ENCODE measurements at regions not wholly inside any gene's neighbourhood (a gene's known extent, or its start where the extent isn't known, plus 50 kb on each side); places are given as distances from the start of the nearest gene placed in this dataset.

DNA sequence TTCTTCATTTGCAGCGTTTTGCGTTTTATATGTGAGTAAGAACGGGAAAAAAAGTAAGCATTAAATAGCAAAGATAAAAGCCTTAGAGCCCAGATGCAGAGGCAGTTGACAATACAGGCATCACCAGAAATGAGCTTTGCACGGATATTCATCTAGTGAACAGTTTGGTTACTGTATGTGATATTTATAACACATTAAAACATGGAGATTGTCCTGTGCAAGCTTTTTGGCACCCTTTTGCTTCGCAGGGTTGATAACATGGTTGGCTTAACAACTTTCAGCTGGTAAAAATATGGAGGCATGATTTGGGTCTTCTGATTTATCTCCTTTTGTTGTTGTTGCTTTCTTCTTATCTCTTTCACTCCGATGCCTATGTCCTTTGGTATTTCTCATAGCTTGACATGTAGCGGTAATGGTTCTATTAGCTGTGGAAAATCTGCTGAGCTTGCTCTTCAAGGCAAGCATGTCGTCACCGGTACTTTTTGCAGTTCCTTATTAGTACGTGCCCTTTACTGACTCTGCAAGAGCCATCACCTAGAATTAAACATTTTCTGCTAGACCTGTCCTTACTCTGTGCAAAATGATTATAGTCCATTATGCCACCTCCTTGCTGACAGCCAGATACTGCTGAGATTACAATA is 102.9 kb downstream of the PCDH7 start:
- Histone ChIP-seq H3K27me3 (no peaks in the 10 kb centered on the region), H3K27ac (no peak overlapping the region), H3K4me3 (no peak overlapping the region), H3K9me3 (no peaks in the 10 kb centered on the region), H3K36me3 (no peaks in the 10 kb centered on the region), H3K4me1 (no peaks in the 10 kb centered on the region)
- no peak for ATAC-seq
- TF ChIP-seq, protein P1, sequence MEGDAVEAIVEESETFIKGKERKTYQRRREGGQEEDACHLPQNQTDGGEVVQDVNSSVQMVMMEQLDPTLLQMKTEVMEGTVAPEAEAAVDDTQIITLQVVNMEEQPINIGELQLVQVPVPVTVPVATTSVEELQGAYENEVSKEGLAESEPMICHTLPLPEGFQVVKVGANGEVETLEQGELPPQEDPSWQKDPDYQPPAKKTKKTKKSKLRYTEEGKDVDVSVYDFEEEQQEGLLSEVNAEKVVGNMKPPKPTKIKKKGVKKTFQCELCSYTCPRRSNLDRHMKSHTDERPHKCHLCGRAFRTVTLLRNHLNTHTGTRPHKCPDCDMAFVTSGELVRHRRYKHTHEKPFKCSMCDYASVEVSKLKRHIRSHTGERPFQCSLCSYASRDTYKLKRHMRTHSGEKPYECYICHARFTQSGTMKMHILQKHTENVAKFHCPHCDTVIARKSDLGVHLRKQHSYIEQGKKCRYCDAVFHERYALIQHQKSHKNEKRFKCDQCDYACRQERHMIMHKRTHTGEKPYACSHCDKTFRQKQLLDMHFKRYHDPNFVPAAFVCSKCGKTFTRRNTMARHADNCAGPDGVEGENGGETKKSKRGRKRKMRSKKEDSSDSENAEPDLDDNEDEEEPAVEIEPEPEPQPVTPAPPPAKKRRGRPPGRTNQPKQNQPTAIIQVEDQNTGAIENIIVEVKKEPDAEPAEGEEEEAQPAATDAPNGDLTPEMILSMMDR (IDR thresholded peaks at IDR 0.05), result no peak
- intact Hi-C loops (cut with DNase I), result no loop called here
- WGBS (ENCODE audit: insufficient coverage, low coverage, low lambda C conversion rate, missing lambda C conversion rate), result 51% methylated on average over 10 of the region's 10 CpGs
- no peak for DNase-seq

DNA sequence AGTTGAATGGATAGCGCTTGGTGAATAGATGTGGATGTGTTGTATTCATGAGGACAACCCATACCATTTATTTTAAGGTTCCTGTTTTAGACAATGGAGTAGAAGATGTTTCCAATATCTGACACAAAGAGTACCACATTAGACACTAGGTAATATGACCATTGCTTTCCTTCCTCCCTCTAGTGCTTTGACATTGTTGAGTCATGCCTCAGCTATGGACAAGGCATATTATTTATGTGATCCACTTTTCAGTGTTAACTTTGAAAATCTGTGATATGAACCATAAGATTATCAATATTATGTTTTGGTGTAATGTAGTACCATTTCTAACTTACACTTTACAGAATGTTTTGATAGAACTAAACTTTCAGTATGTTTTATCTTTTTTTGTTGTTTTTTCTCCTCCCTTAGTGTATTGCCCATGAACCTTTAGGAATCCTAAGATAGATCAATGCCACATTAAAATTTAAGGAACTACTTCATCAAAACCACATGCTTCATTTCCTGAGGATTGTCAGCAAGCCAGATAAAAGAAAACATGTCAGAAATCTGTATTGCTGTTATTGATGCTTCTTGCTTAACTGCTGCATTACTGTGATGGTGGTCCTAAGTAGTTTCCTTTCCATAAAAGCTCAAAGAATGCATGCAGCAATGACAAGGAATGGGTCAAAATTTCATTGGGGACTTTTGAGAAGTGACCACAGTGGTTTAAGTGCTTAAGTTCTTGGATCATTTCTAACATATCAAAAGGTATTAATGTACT is 105.0 kb downstream of the PCDH7 start:
- Histone ChIP-seq H3K4me1 (no peaks in the 10 kb centered on the region), H3K27me3 (no peaks in the 10 kb centered on the region), H3K27ac (no peak overlapping the region), H3K36me3 (no peaks in the 10 kb centered on the region), H3K4me3 (no peak overlapping the region), H3K9me3 (no peaks in the 10 kb centered on the region)
- 50% methylated on average over 1 of the region's 1 CpG for WGBS (ENCODE audit: insufficient coverage, low coverage, low lambda C conversion rate, missing lambda C conversion rate)
- ATAC-seq (no peak), DNase-seq (no peak)
- intact Hi-C loops (cut with DNase I), result no loop called here
- TF ChIP-seq, protein P1 (IDR thresholded peaks at IDR 0.05), result no peak

DNA sequence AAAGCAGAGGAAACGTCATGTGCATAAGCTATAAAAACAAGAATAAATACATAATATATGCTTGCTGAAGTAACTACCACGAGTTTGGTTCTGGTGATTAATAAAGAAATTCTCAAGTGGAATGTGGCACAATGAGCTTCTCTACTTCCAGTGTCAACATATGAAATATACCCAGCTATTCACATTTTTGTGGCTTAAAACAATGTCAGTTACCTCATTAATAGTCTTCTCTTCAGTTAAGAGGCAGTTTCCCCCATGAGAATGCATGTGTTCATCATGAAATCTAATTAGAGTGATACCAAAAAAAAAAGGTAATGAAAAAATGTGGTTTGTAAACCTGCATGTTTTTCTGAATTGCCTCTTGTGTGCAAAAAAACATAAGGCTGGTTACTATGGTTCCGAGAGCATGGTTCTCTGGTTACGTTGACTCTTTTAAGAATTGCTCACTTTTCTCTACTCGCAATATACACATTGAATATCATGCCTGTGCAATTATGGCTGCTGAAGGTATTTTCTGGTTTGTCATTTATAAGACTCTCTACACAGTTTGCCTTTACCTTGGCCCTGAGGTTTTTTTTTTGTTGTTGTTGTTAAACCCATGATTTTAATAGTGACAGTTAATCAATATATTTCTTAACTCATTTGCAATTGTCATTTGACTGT is 108.2 kb downstream of the PCDH7 start:
- H3K27ac ChIP-seq, result no peak overlapping the region
- intact Hi-C loops (cut with DNase I), result no loop called here
- H3K4me3 ChIP-seq, result no peak overlapping the region
- H3K27me3 ChIP-seq, result no peaks in the 10 kb centered on the region
- DNase-seq (no peak), ATAC-seq (no peak)
- H3K9me3 ChIP-seq, result no peaks in the 10 kb centered on the region
- WGBS (ENCODE audit: insufficient coverage, low coverage, low lambda C conversion rate, missing lambda C conversion rate), result 46% methylated on average over 5 of the region's 5 CpGs
- H3K4me1 ChIP-seq, result no peaks in the 10 kb centered on the region
- no peak for TF ChIP-seq POLR2A (IDR thresholded peaks at IDR 0.05)
- TF ChIP-seq, protein P1 (IDR thresholded peaks at IDR 0.05), result no peak
- no peaks in the 10 kb centered on the region for H3K36me3 ChIP-seq

DNA sequence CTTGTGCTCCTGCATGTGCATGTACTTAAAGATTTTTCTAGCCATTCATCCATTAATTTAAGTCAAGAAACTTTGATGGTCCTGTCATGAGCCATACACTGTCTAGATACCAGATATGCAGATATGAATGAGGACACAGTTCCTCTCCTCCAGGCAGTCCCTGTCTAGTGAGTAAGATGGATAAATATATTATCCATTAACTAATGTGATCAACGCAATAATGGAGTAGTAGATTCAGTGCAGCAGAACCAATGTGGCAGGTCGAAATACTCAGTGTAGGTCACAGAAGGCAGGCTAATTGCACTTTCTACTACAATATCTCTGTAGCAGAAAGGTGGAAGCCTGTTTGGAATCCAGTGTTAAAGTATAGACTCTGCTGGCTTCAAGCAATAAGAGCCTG is 112.5 kb downstream of the PCDH7 start:
- DNase-seq (no peak), ATAC-seq (no peak)
- H3K27ac ChIP-seq, result no peak overlapping the region
- TF ChIP-seq POLR2A (IDR thresholded peaks at IDR 0.05), result no peak
- TF ChIP-seq, protein P1 (IDR thresholded peaks at IDR 0.05), result no peak
- no peaks in the 10 kb centered on the region for H3K4me1 ChIP-seq
- H3K27me3 ChIP-seq, result no peaks in the 10 kb centered on the region
- no peaks in the 10 kb centered on the region for H3K36me3 ChIP-seq
- no peaks in the 10 kb centered on the region for H3K9me3 ChIP-seq
- WGBS (ENCODE audit: insufficient coverage, low coverage, low lambda C conversion rate, missing lambda C conversion rate), result 38% methylated on average over 2 of the region's 2 CpGs
- intact Hi-C loops (cut with DNase I), result no loop called here
- no peak overlapping the region for H3K4me3 ChIP-seq

All from right lobe of liver (tissue), 6 donors.